GM19467 (cell line): ENCODE measurements at regions not wholly inside any gene's neighbourhood (a gene's known extent, or its start where the extent isn't known, plus 50 kb on each side); places are given as distances from the start of the nearest gene placed in this dataset.

Experiments used
- ATAC-seq: cut with Tn5 transposase; IDR thresholded peaks from one replicate; pipeline ENCODE4 v1.9.1; 2021; ENCODE audit warnings: mild to moderate bottlenecking, moderate library complexity; ENCODE audit not compliant: unreplicated experiment

GRCh38 chr11:28472904-28473303 is 364.7 kb downstream of the METTL15 start:
- ATAC-seq: no peak

- ATAC-seq: no peak
These were observed 363.3 kb downstream of the METTL15 start for GRCh38 chr11:28471537-28471936.

DNA sequence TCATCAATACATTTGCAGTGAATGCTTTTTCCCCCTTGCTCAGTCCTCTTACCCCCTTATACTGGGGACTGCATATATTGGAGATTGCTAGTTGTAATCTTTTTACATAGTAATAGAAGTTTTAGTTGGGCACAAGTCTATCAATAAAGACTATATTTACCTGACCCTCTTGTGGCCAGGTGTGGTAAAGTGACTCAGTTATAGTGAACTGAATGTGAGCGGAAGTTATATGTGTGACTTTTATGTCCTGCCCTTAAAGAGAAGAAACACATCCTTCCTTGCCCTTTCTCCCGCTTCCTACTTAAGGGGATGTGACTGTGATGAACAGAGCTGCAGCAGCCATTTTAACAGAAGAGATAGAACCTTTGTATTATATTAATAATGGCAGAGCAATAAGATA is 362.0 kb downstream of the METTL15 start:
- ATAC-seq: no peak

GRCh38 chr11:28466506-28466905 is 358.3 kb downstream of the METTL15 start:
- no peak for ATAC-seq

GRCh38 chr11:28464252-28464867 is 356.2 kb downstream of the METTL15 start:
- ATAC-seq: no peak

DNA sequence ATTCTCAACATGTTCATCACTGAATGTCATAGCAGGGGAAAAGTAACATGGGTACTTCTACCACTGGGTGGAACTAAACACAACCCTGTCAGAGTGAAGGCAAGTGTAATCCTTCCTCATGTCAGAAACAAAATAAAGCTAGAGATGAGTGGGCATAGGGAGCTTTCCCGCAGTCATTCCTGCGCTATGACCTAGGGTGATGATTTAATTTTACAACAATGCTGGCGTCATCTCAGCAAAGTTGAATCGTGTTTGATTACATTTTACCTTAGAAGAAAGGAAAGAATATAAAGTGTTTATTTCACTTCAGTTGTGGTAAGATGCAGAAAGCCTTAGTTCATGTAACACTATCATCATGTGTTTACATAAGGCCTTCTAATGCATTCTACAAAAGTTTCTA is 355.6 kb downstream of the METTL15 start:
- no peak for ATAC-seq

- ATAC-seq: no peak
These were observed 353.7 kb downstream of the METTL15 start for GRCh38 chr11:28461846-28462245.

DNA sequence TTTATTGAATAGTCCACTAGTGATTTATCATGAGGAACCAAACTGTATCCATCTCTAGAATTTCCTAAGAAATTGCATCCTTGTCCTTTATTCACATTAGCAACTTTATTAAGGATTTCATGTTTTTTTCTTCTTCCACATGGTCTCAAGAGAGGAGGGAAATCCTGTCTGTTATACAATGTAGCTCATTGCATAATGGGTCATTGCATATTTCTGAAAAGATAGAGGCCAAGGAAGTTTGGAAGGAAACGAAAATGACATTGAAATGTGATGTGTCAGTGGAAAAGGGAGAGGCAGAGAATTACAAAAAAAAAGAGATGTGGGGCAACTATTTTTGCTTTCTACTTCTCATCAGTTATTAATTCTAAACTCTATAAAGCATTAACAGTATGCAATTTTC is 353.1 kb downstream of the METTL15 start:
- ATAC-seq: no peak

DNA sequence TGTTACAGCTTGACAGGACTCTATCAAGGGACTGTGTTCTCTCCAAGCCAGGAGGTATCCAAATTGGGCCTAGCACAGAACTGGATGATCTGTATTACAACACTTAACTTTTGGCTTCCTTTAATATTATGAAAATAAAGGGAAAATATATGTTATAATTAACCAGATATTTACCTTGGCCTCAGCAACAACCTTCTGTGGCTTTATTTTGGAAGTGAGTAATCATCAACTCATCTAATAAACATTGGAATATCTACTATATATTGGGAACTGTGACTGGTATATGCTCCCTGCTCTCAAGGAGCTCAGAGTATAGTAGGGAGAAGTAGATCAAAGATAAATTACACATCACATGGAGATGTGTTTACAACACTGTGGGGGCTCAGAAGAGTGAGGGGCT is 352.2 kb downstream of the METTL15 start:
- ATAC-seq: no peak

DNA sequence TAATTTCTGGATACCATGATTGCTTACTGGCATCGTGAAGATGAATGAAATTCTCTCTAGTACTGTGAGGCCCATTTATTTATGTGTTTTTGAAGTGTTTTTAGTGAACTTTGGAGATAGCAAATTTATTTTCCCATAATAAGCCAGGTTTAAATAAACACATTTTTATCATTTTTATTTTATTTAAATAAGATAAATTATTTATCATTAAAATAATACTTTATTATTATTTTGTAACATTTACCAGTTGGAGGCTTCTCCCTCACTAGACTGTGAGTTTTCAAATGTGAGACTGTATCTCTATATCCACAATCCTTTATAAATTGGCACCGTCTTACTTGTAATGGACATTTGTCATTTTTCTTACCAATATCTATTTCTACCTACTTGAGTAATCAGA is 351.7 kb downstream of the METTL15 start:
- no peak for ATAC-seq

GRCh38 chr11:28457481-28458065 is 349.4 kb downstream of the METTL15 start:
- ATAC-seq: no peak

DNA sequence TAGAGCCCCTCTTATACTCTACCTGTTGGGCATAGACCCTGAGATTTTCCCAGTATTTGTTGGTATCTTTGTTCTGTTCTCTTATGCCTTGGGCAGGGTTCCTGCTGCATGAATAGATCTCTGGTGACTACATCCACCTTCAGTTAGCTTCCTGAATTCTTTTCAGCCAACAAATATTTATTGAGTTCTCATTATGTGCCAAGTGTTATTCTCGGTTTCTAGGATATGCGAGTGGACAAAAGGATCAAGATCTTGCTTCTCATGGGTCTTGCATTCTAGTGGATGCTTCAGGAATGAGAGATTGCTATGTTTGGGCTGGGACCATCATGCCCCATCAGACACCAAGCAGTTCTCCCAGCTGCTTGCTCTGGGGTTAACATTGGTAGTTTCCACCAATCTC is 340.0 kb downstream of the METTL15 start:
- no peak for ATAC-seq

GRCh38 chr11:28447226-28447625 is 339.0 kb downstream of the METTL15 start:
- no peak for ATAC-seq

DNA sequence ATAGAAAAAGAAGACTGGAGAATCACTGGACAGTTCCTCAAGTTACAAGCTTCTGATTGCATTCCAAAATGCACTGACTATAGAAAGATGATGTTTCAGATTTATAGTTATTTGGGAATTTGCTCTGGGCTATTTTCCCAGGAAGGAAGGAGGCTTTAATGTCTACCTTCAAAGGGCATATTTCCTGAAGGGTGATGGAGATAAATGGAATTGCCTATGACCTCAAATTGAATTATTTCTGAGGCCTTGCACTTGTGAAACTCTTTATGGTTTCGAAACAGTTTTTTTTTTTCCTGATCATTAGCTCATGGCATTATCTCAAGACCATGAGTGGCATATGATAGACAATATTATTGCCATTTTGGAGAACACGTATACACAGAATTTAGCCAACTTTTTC is 333.9 kb downstream of the METTL15 start:
- ATAC-seq: no peak

DNA sequence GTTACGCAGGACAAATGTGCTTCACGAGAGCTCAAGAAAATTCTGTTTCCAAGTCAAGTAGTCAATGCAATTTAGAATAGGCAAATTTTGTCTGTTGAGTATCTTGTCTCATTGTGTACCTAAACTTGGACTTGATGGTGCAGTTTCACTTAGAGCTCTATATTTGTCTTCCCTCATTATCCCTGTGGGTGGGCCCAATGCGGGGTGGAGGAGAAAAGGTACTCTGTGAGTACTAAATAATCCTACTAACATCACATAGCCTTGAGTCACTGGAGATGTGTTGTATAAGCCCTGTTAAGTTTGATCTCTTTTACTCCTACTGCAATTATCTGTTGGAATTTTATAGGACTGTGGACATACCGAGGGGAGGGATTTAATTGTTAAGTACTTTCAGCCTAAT is 331.2 kb downstream of the METTL15 start:
- no peak for ATAC-seq

GRCh38 chr11:28420099-28420498 is 311.9 kb downstream of the METTL15 start:
- ATAC-seq: no peak

DNA sequence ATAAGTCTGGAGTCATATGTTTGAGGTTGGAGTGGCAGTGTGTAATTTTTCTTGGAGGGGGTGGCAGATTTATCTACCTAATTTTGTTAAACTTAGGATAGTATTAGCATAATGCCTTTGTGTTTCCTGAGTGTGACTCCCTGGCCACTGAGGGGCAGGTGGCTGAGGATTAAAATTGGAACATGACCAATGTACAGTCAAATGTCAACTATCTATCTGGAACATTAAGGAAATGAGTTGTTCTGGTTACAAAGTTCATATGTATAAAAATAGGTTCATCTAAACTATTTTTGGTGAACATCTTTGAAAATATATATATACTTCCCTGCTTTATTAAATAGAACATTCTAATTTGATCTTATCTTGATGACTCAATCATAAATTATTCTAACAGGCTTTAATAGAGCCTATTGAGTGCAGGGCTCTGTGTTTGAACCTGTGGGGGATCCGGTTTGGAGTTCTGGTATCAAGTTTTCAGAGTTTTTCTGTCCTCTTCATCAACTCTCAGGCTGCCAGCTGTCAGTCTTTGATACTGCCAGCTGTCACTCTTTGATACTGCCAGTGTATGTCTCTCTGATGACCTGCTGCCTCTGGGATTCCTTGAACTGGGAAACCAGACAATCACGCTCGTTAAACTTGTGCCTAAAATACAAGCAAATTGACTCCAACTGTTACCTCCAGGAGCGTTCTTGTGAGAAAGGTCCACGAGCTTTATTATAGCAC is 309.6 kb downstream of the METTL15 start:
- no peak for ATAC-seq

DNA sequence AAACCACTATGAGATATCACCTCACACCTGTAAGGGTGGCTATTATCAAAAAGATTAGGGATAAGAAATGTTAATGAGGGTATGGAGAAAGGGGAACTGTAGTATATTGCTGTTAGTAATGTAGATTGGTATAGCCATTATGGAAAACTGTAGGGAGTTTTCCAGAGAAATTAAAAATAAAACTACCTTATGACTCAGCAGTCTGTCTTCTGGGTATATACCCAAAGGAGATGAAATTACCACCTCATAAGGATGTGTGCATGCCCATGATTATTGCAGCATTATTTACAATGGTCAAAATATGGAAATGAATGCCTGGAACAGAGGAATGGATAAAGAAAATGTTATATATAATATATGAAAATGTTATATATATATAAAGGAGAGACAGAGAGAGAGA is 303.8 kb downstream of the METTL15 start:
- no peak for ATAC-seq

GRCh38 chr11:28401446-28401845 is 293.3 kb downstream of the METTL15 start:
- ATAC-seq: no peak

- no peak for ATAC-seq
These were observed 292.3 kb downstream of the METTL15 start for GRCh38 chr11:28400331-28401100.

- no peak for ATAC-seq
These were observed 285.2 kb downstream of the METTL15 start for GRCh38 chr11:28393348-28393747.

- no peak for ATAC-seq
These were observed 276.2 kb downstream of the METTL15 start for GRCh38 chr11:28384418-28384817.
